OCI-LY7 (cell line): ENCODE measurements at regions not wholly inside any gene's neighbourhood (a gene's known extent, or its start where the extent isn't known, plus 50 kb on each side); places are given as distances from the start of the nearest gene placed in this dataset.

ENCODE experiments used
- CTCF ChIP-seq: fragments of 200-600 bp; sonication (generic); conservative IDR thresholded peaks from 2 replicates; pipeline ENCODE4 v1.5.1; 2014; ENCODE audit warnings: mild to moderate bottlenecking, antibody characterized with exemption, low read length, moderate library complexity, mixed read lengths
- EZH2phosphoT487 ChIP-seq: fragments of 200-600 bp; sonication (generic); IDR thresholded peaks from 2 replicates; pipeline ENCODE4 v1.6.1; 2018; ENCODE audit warnings: low read depth, borderline replicate concordance, mild to moderate bottlenecking, mixed run types, antibody characterized with exemption, low read length, moderate library complexity, mixed read lengths

DNA sequence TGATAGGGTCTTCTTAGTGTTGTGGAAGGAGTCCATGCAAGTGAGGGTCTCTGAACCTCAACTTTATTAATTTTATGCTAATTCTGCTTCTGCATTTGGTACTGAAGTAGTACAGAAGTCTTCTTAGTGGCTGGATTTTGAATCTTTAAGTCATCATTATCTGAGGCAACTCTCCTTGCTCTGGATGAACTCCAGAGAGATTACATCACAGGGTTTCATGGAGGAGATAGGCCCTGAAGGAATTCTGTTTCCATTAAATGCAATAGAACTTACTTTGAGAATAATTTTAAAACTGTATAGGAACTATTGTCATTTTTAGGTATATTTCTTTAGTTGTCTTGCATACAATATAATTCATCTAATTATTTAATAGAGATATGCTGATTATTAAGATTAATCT lies 451.2 kb downstream of the FAT4 start:
- TF ChIP-seq CTCF = no peak
- no peak for TF ChIP-seq EZH2phosphoT487
